GM19328 (cell line): ENCODE measurements at regions not wholly inside any gene's neighbourhood (a gene's known extent, or its start where the extent isn't known, plus 50 kb on each side); places are given as distances from the start of the nearest gene placed in this dataset.
"Not testable (repeated sequence)": the region's sequence is repeated elsewhere in the genome, so short reads cannot be mapped to it uniquely, and the experiment has no call there.

Source experiments
- ATAC-seq: cut with Tn5 transposase; IDR thresholded peaks from one replicate; pipeline ENCODE4 v1.9.1; 2021; ENCODE audit warnings: mild to moderate bottlenecking, moderate library complexity; ENCODE audit not compliant: unreplicated experiment

GRCh38 chr9:27671636-27672035 is 98.4 kb upstream of the C9orf72 start:
- ATAC-seq = no peak

- ATAC-seq = no peak
Measured at GRCh38 chr9:27672718-27673117, 99.4 kb upstream of the C9orf72 start.

- no peak for ATAC-seq
Measured at GRCh38 chr9:27673641-27674040, 100.4 kb upstream of the C9orf72 start.

GRCh38 chr9:27675354-27675753 is 102.1 kb upstream of the C9orf72 start:
- ATAC-seq = no peak

- ATAC-seq = no peak
Measured at GRCh38 chr9:27676827-27677226, 103.5 kb upstream of the C9orf72 start.

GRCh38 chr9:27679338-27679737 is 106.1 kb upstream of the C9orf72 start:
- ATAC-seq = no peak

- no peak for ATAC-seq
Measured at GRCh38 chr9:27683181-27683580, 109.9 kb upstream of the C9orf72 start.

GRCh38 chr9:27688954-27689353 is 115.7 kb upstream of the C9orf72 start:
- ATAC-seq = no peak

- ATAC-seq = not testable (repeated sequence)
Measured at GRCh38 chr9:27690816-27691215, 117.5 kb upstream of the C9orf72 start.

- no peak for ATAC-seq
Measured at GRCh38 chr9:27699621-27700020, 126.3 kb upstream of the C9orf72 start.

- ATAC-seq = no peak
Measured at GRCh38 chr9:27701016-27701415, 127.7 kb upstream of the C9orf72 start.

GRCh38 chr9:27701587-27701986 is 128.3 kb upstream of the C9orf72 start:
- no peak for ATAC-seq

- no peak for ATAC-seq
Measured at GRCh38 chr9:27703216-27703980, 130.1 kb upstream of the C9orf72 start.

- no peak for ATAC-seq
Measured at GRCh38 chr9:27711241-27711640, 138.0 kb upstream of the C9orf72 start.

- ATAC-seq = no peak
Measured at GRCh38 chr9:27712806-27713205, 139.5 kb upstream of the C9orf72 start.

GRCh38 chr9:27714388-27714787 is 141.1 kb upstream of the C9orf72 start:
- no peak for ATAC-seq

- ATAC-seq = no peak
Measured at GRCh38 chr9:27715651-27716050, 142.4 kb upstream of the C9orf72 start.

GRCh38 chr9:27717991-27718390 is 144.7 kb upstream of the C9orf72 start:
- no peak for ATAC-seq

GRCh38 chr9:27719711-27720110 is 146.4 kb upstream of the C9orf72 start:
- no peak for ATAC-seq

- no peak for ATAC-seq
Measured at GRCh38 chr9:27722866-27723265, 149.6 kb upstream of the C9orf72 start.

- peak; percentile 83 for ATAC-seq
Measured at GRCh38 chr9:27726244-27727081, 153.2 kb upstream of the C9orf72 start.

- no peak for ATAC-seq
Measured at GRCh38 chr9:27732494-27732893, 159.2 kb upstream of the C9orf72 start.
